Liver (tissue), 8 donors: ENCODE measurements at regions not wholly inside any gene's neighbourhood (a gene's known extent, or its start where the extent isn't known, plus 50 kb on each side); places are given as distances from the start of the nearest gene placed in this dataset.

Experiments used
- DNase-seq: peaks from one replicate; pipeline ENCODE4 v3.0.0-alpha.2; 2017; ENCODE audit warnings: low spot score
- H3K27ac ChIP-seq, 2 donors: one replicate each; pipeline ENCODE4 v1.7.0; 2013; ENCODE audit warnings: inconsistent platforms in 2 of 2, low read length in 2 of 2, control low read depth in 1 of 2, low read depth in 1 of 2, mild to moderate bottlenecking in 1 of 2
- H3K27me3 ChIP-seq, 4 donors: one replicate each; pipeline versions ENCODE4 v1.6.1 to v1.7.0; 2013; ENCODE audit warnings: low read length in 3 of 4, inconsistent platforms in 1 of 4, mild to moderate bottlenecking in 1 of 4, moderate library complexity in 1 of 4; ENCODE audit not compliant: control insufficient read depth in 4 of 4, insufficient read depth in 4 of 4
- H3K36me3 ChIP-seq, 4 donors: one replicate each; pipeline versions ENCODE4 v1.6.1 to v1.7.0; 2013; ENCODE audit warnings: low read length in 3 of 4, mild to moderate bottlenecking in 3 of 4, low read depth in 1 of 4, moderate library complexity in 1 of 4; ENCODE audit not compliant: control insufficient read depth in 4 of 4, insufficient read depth in 3 of 4
- H3K4me1 ChIP-seq, 4 donors: one replicate each; pipeline versions ENCODE4 v1.6.1 to v1.7.0; 2013; ENCODE audit warnings: low read length in 3 of 4, mild to moderate bottlenecking in 3 of 4, moderate library complexity in 1 of 4; ENCODE audit not compliant: control insufficient read depth in 4 of 4, insufficient read depth in 4 of 4
- H3K4me3 ChIP-seq, 3 donors: one replicate each; pipeline versions ENCODE4 v1.6.1 to v1.7.0; 2013; ENCODE audit warnings: low read length in 3 of 3, control low read depth in 1 of 3, low read depth in 1 of 3, mild to moderate bottlenecking in 1 of 3
- H3K9ac ChIP-seq, 2 donors: one replicate each; pipeline ENCODE4 v1.7.0; 2013; ENCODE audit warnings: low read length in 2 of 2, mild to moderate bottlenecking in 2 of 2, moderate library complexity in 2 of 2, control low read depth in 1 of 2, low read depth in 1 of 2
- H3K9me3 ChIP-seq, 4 donors: one replicate each; pipeline versions ENCODE4 v1.6.1 to v1.7.0; 2013; ENCODE audit warnings: low read length in 3 of 4; ENCODE audit not compliant: control insufficient read depth in 4 of 4
- ATF3 ChIP-seq: IDR thresholded peaks from 2 replicates; pipeline ENCODE4 v1.6.1; 2016; ENCODE audit warnings: antibody characterized with exemption
- EGR1 ChIP-seq, 2 donors: IDR thresholded peaks; 2 replicates each; pipeline ENCODE4 v1.6.1; 2016 to 2018; ENCODE audit warnings: antibody characterized with exemption in 2 of 2, low read depth in 2 of 2
- FOXA1 ChIP-seq: IDR thresholded peaks from 2 replicates; pipeline ENCODE4 v1.6.1; 2016; ENCODE audit warnings: antibody characterized with exemption
- FOXA2 ChIP-seq: IDR thresholded peaks from 2 replicates; pipeline ENCODE4 v1.6.1; 2016; ENCODE audit warnings: antibody characterized with exemption
- GABPA ChIP-seq, 2 donors: IDR thresholded peaks in 1 of 2; conservative IDR thresholded peaks in 1 of 2; 2 replicates each; pipeline ENCODE4 v1.6.1; 2016; ENCODE audit warnings: antibody characterized with exemption in 2 of 2, mild to moderate bottlenecking in 1 of 2, moderate library complexity in 1 of 2
- HNF4A ChIP-seq, 2 donors: conservative IDR thresholded peaks; 2 replicates each; pipeline ENCODE4 v1.6.1; 2016; ENCODE audit warnings: antibody characterized with exemption in 2 of 2, mild to moderate bottlenecking in 2 of 2
- HNF4G ChIP-seq: IDR thresholded peaks from 2 replicates; pipeline ENCODE4 v1.6.1; 2016; ENCODE audit warnings: antibody characterized with exemption
- JUND ChIP-seq, 2 donors: IDR thresholded peaks; 2 replicates each; pipeline ENCODE4 v1.6.1; 2016; ENCODE audit warnings: antibody characterized with exemption in 2 of 2
- NR2F2 ChIP-seq: IDR thresholded peaks from 2 replicates; pipeline ENCODE4 v1.6.1; 2016; ENCODE audit warnings: antibody characterized with exemption
- RAD21 ChIP-seq, 2 donors: IDR thresholded peaks; 2 replicates each; pipeline ENCODE4 v1.6.1; 2016; ENCODE audit warnings: antibody characterized with exemption in 2 of 2, mild to moderate bottlenecking in 2 of 2
- REST ChIP-seq: IDR thresholded peaks from 2 replicates; pipeline ENCODE4 v1.6.1; 2016; ENCODE audit warnings: antibody characterized with exemption, mild to moderate bottlenecking
- RXRA ChIP-seq, 2 donors: IDR thresholded peaks; 2 replicates each; pipeline ENCODE4 v1.6.1; 2017 to 2018; ENCODE audit warnings: antibody characterized with exemption in 2 of 2, mild to moderate bottlenecking in 1 of 2
- SP1 ChIP-seq: IDR thresholded peaks from 2 replicates; pipeline ENCODE4 v1.6.1; 2018; ENCODE audit warnings: antibody characterized with exemption, mild to moderate bottlenecking
- TAF1 ChIP-seq: conservative IDR thresholded peaks from 2 replicates; pipeline ENCODE4 v1.6.1; 2016; ENCODE audit warnings: antibody characterized with exemption, mild to moderate bottlenecking
- YY1 ChIP-seq: IDR thresholded peaks from 2 replicates; pipeline ENCODE4 v1.6.1; 2016; ENCODE audit warnings: antibody characterized with exemption, mild to moderate bottlenecking
- ZBTB33 ChIP-seq: IDR thresholded peaks from 2 replicates; pipeline ENCODE4 v1.6.1; 2016; ENCODE audit warnings: antibody characterized with exemption
- WGBS: extraction: QIAGEN DNeasy Blood & Tissue Kit; methylation state at CpG from one replicate; pipeline ENCODE4 v1.1.7; 2013; 5-methylcytosine and 5-hydroxymethylcytosine counted together
- TF ChIP-seq, protein P1 (sequence below): IDR thresholded peaks from 2 replicates; pipeline ENCODE4 v1.6.1; 2016; ENCODE audit warnings: antibody characterized with exemption
- TF ChIP-seq, protein P2 (sequence below): fragments of 150-350 bp; IDR thresholded peaks from 2 replicates; pipeline ENCODE4 v1.5.1; 2017; ENCODE audit warnings: improper control_type of control experiment, low read depth, low read length; ENCODE audit not compliant: missing input control
- donor health status: healthy.
- donor health status: healthy.
- donor health status: healthy.
- donor health status: healthy.
- donor health status: healthy.

GRCh38 chr2:187206071-187206470 is 242.0 kb downstream of the CALCRL start:
- H3K9me3 ChIP-seq: no peaks in the 10 kb centered on the region
- H3K36me3 ChIP-seq: no peaks in the 10 kb centered on the region
- no peaks in the 10 kb centered on the region for H3K4me1 ChIP-seq
- no peak overlapping the region for H3K4me3 ChIP-seq
- whole genome bisulfite sequencing: 74% methylated on average over 4 of the region's 4 CpGs
- H3K27ac ChIP-seq: no peak overlapping the region
- no peak for DNase-seq
- TF ChIP-seq TAF1: no peak
- TF ChIP-seq, protein P1, sequence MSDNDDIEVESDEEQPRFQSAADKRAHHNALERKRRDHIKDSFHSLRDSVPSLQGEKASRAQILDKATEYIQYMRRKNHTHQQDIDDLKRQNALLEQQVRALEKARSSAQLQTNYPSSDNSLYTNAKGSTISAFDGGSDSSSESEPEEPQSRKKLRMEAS: no peak
- TF ChIP-seq, protein P2, sequence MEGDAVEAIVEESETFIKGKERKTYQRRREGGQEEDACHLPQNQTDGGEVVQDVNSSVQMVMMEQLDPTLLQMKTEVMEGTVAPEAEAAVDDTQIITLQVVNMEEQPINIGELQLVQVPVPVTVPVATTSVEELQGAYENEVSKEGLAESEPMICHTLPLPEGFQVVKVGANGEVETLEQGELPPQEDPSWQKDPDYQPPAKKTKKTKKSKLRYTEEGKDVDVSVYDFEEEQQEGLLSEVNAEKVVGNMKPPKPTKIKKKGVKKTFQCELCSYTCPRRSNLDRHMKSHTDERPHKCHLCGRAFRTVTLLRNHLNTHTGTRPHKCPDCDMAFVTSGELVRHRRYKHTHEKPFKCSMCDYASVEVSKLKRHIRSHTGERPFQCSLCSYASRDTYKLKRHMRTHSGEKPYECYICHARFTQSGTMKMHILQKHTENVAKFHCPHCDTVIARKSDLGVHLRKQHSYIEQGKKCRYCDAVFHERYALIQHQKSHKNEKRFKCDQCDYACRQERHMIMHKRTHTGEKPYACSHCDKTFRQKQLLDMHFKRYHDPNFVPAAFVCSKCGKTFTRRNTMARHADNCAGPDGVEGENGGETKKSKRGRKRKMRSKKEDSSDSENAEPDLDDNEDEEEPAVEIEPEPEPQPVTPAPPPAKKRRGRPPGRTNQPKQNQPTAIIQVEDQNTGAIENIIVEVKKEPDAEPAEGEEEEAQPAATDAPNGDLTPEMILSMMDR: no peak
- TF ChIP-seq EGR1 (IDR thresholded peaks at IDR 0.05; ENCODE audit: low read depth in 2 of 2): no peak
- no peak for TF ChIP-seq RAD21 (IDR thresholded peaks at IDR 0.05)
- TF ChIP-seq FOXA1: no peak
- TF ChIP-seq NR2F2: no peak
- no peak for TF ChIP-seq HNF4A (conservative IDR thresholded peaks at IDR 0.05)
- TF ChIP-seq REST: no peak
- no peak for TF ChIP-seq JUND (IDR thresholded peaks at IDR 0.05)
- no peaks in the 10 kb centered on the region for H3K27me3 ChIP-seq
- no peak overlapping the region for H3K9ac ChIP-seq

GRCh38 chr2:187198136-187198535 is 249.9 kb downstream of the CALCRL start:
- H3K27ac ChIP-seq: no peak overlapping the region
- no peaks in the 10 kb centered on the region for H3K27me3 ChIP-seq
- no peak overlapping the region for H3K4me3 ChIP-seq
- no peak overlapping the region for H3K9ac ChIP-seq
- TF ChIP-seq FOXA1 (no peak), REST (no peak), TAF1 (no peak), FOXA2 (no peak), RAD21 (IDR thresholded peaks at IDR 0.05) (no peak), YY1 (no peak), EGR1 (IDR thresholded peaks at IDR 0.05; ENCODE audit: low read depth in 2 of 2) (no peak), SP1 (no peak), HNF4G (no peak), JUND (IDR thresholded peaks at IDR 0.05) (no peak), HNF4A (conservative IDR thresholded peaks at IDR 0.05) (no peak), GABPA (IDR thresholded peaks at IDR 0.05 in 1 of 2, conservative IDR thresholded peaks at IDR 0.05 in 1 of 2) (no peak), RXRA (IDR thresholded peaks at IDR 0.05) (no peak), ATF3 (no peak), NR2F2 (no peak), ZBTB33 (no peak)
- TF ChIP-seq, protein P2: no peak
- TF ChIP-seq, protein P1: no peak
- H3K9me3 ChIP-seq: no peaks in the 10 kb centered on the region
- no peak for DNase-seq
- H3K36me3 ChIP-seq: no peaks in the 10 kb centered on the region
- H3K4me1 ChIP-seq: no peaks in the 10 kb centered on the region
